ENCODE measurements at regions not wholly inside any gene's neighbourhood (a gene's known extent, or its start where the extent isn't known, plus 50 kb on each side); places are given as distances from the start of the nearest gene placed in this dataset.

DNA sequence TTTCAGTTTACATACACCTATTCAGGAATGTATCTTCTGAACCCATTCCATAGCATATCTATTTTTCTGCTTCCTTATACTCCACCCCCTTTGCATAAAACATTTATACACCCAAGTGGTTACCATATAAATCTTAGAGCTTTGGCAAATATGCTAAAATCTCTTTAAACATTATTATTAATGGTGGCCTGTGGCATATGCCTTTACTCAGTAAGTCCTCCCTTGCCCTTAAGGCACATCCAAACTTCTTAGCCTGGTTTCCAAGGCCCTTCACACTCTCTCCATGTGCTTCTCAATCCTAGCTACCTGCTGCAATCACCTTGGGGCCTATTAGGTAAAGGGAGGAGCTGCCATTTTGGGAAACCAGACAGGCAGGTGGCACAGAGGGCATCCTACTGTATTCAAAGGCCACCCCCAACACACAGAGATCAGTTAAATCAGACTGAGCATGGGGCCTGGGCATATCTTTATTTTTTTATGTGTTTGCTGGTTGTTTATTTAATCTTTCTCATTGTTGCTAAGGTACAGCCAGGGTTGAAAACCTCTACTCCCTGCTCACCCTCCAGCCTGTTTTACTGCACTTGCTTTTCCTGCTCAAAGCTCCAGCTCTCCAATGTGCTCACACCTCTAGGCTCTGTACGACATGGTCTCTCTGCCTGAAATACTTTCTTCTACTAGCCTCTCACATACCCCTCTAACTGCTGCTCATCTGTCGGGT lies 242.8 kb upstream of the HNRNPA3 start:
- Histone ChIP-seq H3K27ac (no peak overlapping the region), H3K27me3 (replicated peaks; ENCODE audit: insufficient read depth) (no peaks in the 10 kb centered on the region), H3K4me1 (ENCODE audit: control insufficient read depth in 1 of 2, low read depth in 2 of 2) (no peaks in the 10 kb centered on the region), H3K36me3 (no peaks in the 10 kb centered on the region), H3K4me3 (no peak overlapping the region), H3K9me3 (no peaks in the 10 kb centered on the region)
- no peak for ATAC-seq (ENCODE audit: insufficient number of reproducible peaks, low FRiP score, low read depth)
- TF ChIP-seq, protein P1, sequence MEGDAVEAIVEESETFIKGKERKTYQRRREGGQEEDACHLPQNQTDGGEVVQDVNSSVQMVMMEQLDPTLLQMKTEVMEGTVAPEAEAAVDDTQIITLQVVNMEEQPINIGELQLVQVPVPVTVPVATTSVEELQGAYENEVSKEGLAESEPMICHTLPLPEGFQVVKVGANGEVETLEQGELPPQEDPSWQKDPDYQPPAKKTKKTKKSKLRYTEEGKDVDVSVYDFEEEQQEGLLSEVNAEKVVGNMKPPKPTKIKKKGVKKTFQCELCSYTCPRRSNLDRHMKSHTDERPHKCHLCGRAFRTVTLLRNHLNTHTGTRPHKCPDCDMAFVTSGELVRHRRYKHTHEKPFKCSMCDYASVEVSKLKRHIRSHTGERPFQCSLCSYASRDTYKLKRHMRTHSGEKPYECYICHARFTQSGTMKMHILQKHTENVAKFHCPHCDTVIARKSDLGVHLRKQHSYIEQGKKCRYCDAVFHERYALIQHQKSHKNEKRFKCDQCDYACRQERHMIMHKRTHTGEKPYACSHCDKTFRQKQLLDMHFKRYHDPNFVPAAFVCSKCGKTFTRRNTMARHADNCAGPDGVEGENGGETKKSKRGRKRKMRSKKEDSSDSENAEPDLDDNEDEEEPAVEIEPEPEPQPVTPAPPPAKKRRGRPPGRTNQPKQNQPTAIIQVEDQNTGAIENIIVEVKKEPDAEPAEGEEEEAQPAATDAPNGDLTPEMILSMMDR (IDR thresholded peaks at IDR 0.05), result no peak
- no peak for DNase-seq (ENCODE audit: low spot score)

DNA sequence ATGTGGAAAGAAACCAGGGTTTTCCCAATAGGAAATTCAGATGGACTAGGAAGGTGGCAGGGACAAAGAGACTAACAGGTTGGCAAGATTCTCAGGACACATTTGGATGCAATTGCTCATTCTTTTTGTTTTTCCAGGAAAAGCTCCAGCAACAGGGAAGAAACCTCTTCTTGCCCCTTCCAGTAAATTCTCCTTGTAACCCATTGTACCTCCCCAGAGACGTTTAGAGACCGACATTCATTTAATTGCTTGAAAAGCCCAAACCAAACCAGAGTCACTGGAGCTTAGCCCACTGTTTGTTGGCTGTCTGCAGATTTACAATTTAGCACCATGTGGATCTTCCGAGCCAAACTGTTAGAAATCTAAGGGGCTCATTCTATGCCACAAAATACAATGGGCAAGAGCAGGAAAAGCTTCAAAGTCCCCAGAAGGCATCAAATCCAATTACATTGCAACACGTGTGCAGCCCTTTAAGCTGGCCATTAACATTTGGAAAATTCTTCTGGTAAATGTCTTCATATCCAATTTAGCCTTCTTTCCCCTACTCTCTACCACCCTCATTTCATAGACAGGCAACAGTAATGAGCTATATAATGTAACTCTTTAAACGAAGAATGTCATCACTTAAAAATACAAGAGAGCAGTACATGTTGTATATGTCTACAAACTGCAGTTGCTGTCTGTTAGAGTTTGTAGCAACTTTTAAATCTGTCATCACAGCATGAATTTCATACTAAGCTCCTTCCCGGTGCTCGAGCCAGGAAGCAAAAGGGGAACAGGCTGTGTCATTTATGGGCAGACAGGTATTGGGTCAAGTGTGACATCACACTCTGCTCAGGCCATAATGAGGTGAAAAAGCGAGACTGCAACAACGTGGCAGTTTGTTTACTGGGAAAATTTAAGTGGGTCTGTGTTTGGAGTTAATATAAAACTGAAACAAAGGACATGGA lies 235.6 kb upstream of the HNRNPA3 start:
- H3K9me3 ChIP-seq, result no peaks in the 10 kb centered on the region
- ATAC-seq (ENCODE audit: insufficient number of reproducible peaks, low FRiP score, low read depth) (no peak), DNase-seq (ENCODE audit: low spot score) (no peak)
- TF ChIP-seq, protein P1 (IDR thresholded peaks at IDR 0.05), result no peak
- no peak overlapping the region for H3K27ac ChIP-seq
- no peaks in the 10 kb centered on the region for H3K36me3 ChIP-seq
- H3K4me3 ChIP-seq, result no peak overlapping the region
- no peaks in the 10 kb centered on the region for H3K27me3 ChIP-seq (replicated peaks; ENCODE audit: insufficient read depth)
- H3K4me1 ChIP-seq (ENCODE audit: control insufficient read depth in 1 of 2, low read depth in 2 of 2), result no peaks in the 10 kb centered on the region

DNA sequence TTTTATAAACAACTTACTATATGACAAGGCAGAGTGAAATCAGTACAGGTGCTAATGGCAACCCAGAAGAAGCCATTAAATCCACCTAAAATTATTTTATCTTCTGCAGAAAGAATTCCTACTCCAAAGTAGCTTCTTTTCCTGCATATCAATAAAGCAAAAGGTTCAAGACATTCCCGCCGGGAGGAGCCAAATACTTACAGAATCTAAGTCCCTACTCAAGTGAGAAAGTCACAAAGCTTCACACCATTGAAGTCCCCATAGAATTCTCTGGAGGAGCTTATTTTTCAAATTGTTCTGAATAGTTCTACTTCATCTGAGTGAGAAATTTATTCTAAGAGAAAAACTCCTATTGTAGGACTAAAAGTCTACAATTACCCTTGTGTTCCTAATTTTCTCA lies 233.7 kb upstream of the HNRNPA3 start:
- H3K9me3 ChIP-seq, result no peaks in the 10 kb centered on the region
- H3K27me3 ChIP-seq (replicated peaks; ENCODE audit: insufficient read depth), result no peaks in the 10 kb centered on the region
- no peaks in the 10 kb centered on the region for H3K36me3 ChIP-seq
- DNase-seq (ENCODE audit: low spot score) (no peak), ATAC-seq (ENCODE audit: insufficient number of reproducible peaks, low FRiP score, low read depth) (no peak)
- no peaks in the 10 kb centered on the region for H3K4me1 ChIP-seq (ENCODE audit: control insufficient read depth in 1 of 2, low read depth in 2 of 2)
- H3K4me3 ChIP-seq, result no peak overlapping the region
- TF ChIP-seq, protein P1 (IDR thresholded peaks at IDR 0.05), result no peak
- no peak overlapping the region for H3K27ac ChIP-seq

DNA sequence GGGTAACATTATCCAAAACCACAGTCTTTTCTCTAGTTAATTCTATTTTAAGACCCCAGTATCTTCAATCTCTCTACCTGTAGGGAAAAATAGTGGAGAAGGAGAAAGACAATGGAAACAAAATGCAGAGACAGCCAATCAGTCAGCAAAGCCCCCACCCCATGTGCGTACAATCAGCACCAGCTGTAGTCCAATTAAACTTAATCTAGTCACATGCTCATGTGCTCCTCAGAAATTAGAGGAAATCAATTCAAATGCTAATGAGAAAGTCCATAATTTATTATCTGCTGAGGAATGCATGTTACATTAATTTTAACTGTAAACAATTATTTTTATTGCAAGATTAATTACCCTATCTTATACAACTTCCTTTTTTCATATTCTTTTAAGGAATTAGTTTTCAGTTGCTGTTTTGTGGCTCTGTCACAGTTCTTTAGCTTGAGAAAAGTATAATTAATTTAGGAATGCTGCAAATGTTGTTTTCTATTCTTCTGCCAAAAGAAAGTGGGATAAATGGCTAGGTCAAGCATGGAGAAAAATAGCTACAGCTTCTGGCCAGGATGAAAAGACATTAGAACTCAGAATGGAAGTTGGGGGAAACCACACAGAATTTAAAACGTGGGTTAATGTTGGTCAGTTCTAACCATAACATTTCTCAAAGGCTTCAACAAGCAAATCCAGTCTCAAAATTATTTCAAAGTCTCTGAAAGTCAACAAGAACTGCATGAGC lies 232.4 kb upstream of the HNRNPA3 start:
- DNase-seq (ENCODE audit: low spot score) (no peak), ATAC-seq (ENCODE audit: insufficient number of reproducible peaks, low FRiP score, low read depth) (no peak)
- Histone ChIP-seq H3K4me1 (ENCODE audit: control insufficient read depth in 1 of 2, low read depth in 2 of 2) (no peaks in the 10 kb centered on the region), H3K27ac (no peak overlapping the region), H3K9me3 (no peaks in the 10 kb centered on the region), H3K36me3 (no peaks in the 10 kb centered on the region), H3K4me3 (no peak overlapping the region), H3K27me3 (replicated peaks; ENCODE audit: insufficient read depth) (no peaks in the 10 kb centered on the region)
- TF ChIP-seq, protein P1 (IDR thresholded peaks at IDR 0.05), result no peak

DNA sequence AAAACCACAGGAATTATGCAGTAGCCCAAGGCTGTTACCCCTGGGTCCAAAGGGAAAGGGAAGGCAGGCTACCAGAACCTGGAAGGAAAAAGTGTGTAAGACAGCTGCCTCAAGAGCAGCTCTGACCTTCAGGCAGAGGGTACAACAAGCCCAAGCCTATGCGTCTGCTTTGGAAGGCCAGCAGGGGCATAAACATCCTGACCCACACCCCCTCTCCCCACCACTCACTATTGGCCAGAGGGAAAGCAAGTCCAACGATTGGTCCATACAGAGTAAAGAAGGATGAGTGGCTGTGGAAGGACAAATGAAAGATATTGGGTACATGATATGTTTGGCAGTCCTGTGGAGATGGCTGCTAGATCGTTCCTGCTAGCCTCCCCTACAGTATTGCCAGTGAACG lies 227.6 kb upstream of the HNRNPA3 start:
- TF ChIP-seq, protein P1 (IDR thresholded peaks at IDR 0.05), result no peak
- no peaks in the 10 kb centered on the region for H3K36me3 ChIP-seq
- DNase-seq (ENCODE audit: low spot score) (no peak), ATAC-seq (ENCODE audit: insufficient number of reproducible peaks, low FRiP score, low read depth) (no peak)
- no peak overlapping the region for H3K27ac ChIP-seq
- H3K27me3 ChIP-seq (replicated peaks; ENCODE audit: insufficient read depth), result no peaks in the 10 kb centered on the region
- H3K4me3 ChIP-seq, result no peak overlapping the region
- no peaks in the 10 kb centered on the region for H3K9me3 ChIP-seq
- H3K4me1 ChIP-seq (ENCODE audit: control insufficient read depth in 1 of 2, low read depth in 2 of 2), result no peaks in the 10 kb centered on the region

Measured in thoracic aorta (tissue), 2 donors.